ENCODE measurements at regions not wholly inside any gene's neighbourhood (a gene's known extent, or its start where the extent isn't known, plus 50 kb on each side); places are given as distances from the start of the nearest gene placed in this dataset.

GRCh38 chr2:118565786-118566540 lies 281.5 kb downstream of the EN1 start:
- DNase-seq (ENCODE audit: low read depth, low spot score), result no peak

GRCh38 chr2:118565301-118565700 lies 282.1 kb downstream of the EN1 start:
- DNase-seq (ENCODE audit: low read depth, low spot score), result no peak

- no peak for DNase-seq (ENCODE audit: low read depth, low spot score)
These were observed 285.3 kb downstream of the EN1 start for GRCh38 chr2:118562144-118562543.

GRCh38 chr2:118558846-118559245 lies 288.6 kb downstream of the EN1 start:
- no peak for DNase-seq (ENCODE audit: low read depth, low spot score)

GRCh38 chr2:118557791-118558190 lies 289.7 kb downstream of the EN1 start:
- DNase-seq (ENCODE audit: low read depth, low spot score), result no peak

- no peak for DNase-seq (ENCODE audit: low read depth, low spot score)
These were observed 290.4 kb downstream of the EN1 start for GRCh38 chr2:118557016-118557415.

GRCh38 chr2:118554616-118555015 lies 292.8 kb downstream of the EN1 start:
- DNase-seq (ENCODE audit: low read depth, low spot score), result no peak

- DNase-seq (ENCODE audit: low read depth, low spot score), result no peak
These were observed 297.9 kb downstream of the EN1 start for GRCh38 chr2:118549503-118549902.

GRCh38 chr2:118548880-118549488 lies 298.5 kb downstream of the EN1 start:
- no peak for DNase-seq (ENCODE audit: low read depth, low spot score)

- DNase-seq (ENCODE audit: low read depth, low spot score), result peak; percentile 39
These were observed 308.2 kb downstream of the EN1 start for GRCh38 chr2:118539290-118539689.

- no peak for DNase-seq (ENCODE audit: low read depth, low spot score)
These were observed 311.1 kb downstream of the EN1 start for GRCh38 chr2:118536306-118536705.

GRCh38 chr2:118535818-118536212 lies 311.6 kb downstream of the EN1 start:
- DNase-seq (ENCODE audit: low read depth, low spot score), result no peak

GRCh38 chr2:118535171-118535817 lies 312.2 kb downstream of the EN1 start:
- no peak for DNase-seq (ENCODE audit: low read depth, low spot score)

- peak; percentile 50 for DNase-seq (ENCODE audit: low read depth, low spot score)
These were observed 316.5 kb downstream of the EN1 start for GRCh38 chr2:118530976-118531375.

- peak; percentile 31 for DNase-seq (ENCODE audit: low read depth, low spot score)
These were observed 317.4 kb downstream of the EN1 start for GRCh38 chr2:118529908-118530599.

- DNase-seq (ENCODE audit: low read depth, low spot score), result no peak
These were observed 319.9 kb downstream of the EN1 start for GRCh38 chr2:118527571-118527970.

GRCh38 chr2:118525346-118525745 lies 322.1 kb downstream of the EN1 start:
- no peak for DNase-seq (ENCODE audit: low read depth, low spot score)

- DNase-seq (ENCODE audit: low read depth, low spot score), result no peak
These were observed 322.5 kb downstream of the EN1 start for GRCh38 chr2:118524911-118525310.

- no peak for DNase-seq (ENCODE audit: low read depth, low spot score)
These were observed 323.7 kb downstream of the EN1 start for GRCh38 chr2:118523761-118524160.

GRCh38 chr2:118521960-118522359 lies 325.5 kb downstream of the EN1 start:
- no peak for DNase-seq (ENCODE audit: low read depth, low spot score)

- DNase-seq (ENCODE audit: low read depth, low spot score), result no peak
These were observed 326.2 kb downstream of the EN1 start for GRCh38 chr2:118521272-118521671.

GRCh38 chr2:118520246-118520645 lies 327.2 kb downstream of the EN1 start:
- DNase-seq (ENCODE audit: low read depth, low spot score), result no peak
